ENCODE measurements at regions not wholly inside any gene's neighbourhood (a gene's known extent, or its start where the extent isn't known, plus 50 kb on each side); places are given as distances from the start of the nearest gene placed in this dataset.

- no peak for DNase-seq (ENCODE audit: low spot score)
These were observed 61.3 kb downstream of the PMAIP1 start for GRCh38 chr18:59961070-59961469.

DNA sequence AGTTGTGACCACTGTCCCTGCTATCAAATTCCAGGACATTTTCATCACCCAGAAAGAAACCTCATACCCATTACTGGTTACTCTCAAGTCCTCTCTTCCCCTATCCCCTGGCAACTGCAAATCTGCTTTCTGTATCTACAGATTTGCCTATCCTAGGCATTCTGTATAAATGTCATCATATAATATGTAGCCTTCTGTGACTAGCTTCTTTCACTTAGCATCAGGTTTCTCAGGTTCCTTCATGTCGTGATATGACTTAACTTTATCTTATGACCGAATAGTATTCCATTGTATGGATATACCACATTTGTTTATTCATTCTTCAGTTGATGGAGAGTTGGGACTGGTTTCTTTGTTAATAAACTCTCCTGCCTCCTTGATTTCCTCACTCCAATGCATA is 60.5 kb downstream of the PMAIP1 start:
- no peak for DNase-seq (ENCODE audit: low spot score)

- DNase-seq (ENCODE audit: low spot score): no peak
These were observed 59.8 kb downstream of the PMAIP1 start for GRCh38 chr18:59959606-59960005.

DNA sequence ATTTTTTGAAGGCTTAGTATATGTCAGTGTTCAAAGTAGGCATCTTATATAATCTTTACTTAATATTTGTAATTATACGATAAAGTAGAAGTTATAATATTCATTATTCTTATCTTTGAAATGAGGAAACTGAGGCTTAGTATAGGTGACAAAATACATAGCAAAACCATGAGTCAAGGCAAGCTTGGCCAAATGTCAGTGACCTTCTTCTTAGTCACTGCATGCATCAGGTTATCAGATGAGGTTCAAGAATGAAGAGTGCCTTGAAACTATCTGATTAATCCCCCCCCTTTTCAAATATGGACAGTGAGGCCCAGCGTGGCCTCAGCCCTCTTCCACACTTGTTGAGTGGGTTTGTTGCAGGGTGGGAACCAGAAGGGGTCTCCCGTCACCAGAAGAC is 59.3 kb downstream of the PMAIP1 start:
- peak; percentile 31 for DNase-seq (ENCODE audit: low spot score)

DNA sequence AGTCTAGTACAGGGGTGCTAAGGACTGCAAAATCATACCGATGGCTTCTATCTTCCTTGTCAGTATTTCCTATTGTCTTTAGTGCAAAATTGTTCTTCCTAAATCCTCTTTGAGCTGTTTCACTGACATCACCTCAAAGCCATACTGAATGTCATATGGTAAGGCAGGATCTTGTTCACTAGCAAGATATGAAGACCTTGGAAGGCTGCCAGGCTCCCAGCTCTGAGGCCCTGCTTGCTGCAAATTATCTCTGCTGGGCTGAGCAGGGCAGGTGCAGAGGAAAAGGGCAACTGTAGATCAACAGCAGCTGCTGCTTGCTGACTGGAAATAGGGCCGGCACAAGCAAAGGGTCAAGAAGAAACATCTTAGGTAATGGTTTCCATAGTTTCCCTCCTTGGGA is 58.2 kb downstream of the PMAIP1 start:
- DNase-seq (ENCODE audit: low spot score): peak; percentile 40

GRCh38 chr18:59954755-59955156 is 55.0 kb downstream of the PMAIP1 start:
- DNase-seq (ENCODE audit: low spot score): peak; percentile 57

GRCh38 chr18:59954241-59954640 is 54.4 kb downstream of the PMAIP1 start:
- DNase-seq (ENCODE audit: low spot score): no peak
